ENCODE measurements at regions not wholly inside any gene's neighbourhood (a gene's known extent, or its start where the extent isn't known, plus 50 kb on each side); places are given as distances from the start of the nearest gene placed in this dataset.

GRCh38 chr4:85406185-85406584, 68.8 kb upstream of the ARHGAP24 start:
- DNase-seq: no peak

GRCh38 chr4:85407546-85407945, 67.4 kb upstream of the ARHGAP24 start:
- DNase-seq: no peak

- no peak for DNase-seq
These were observed 66.6 kb upstream of the ARHGAP24 start for GRCh38 chr4:85408301-85408700.

GRCh38 chr4:85409251-85409650, 65.7 kb upstream of the ARHGAP24 start:
- DNase-seq: no peak

DNA sequence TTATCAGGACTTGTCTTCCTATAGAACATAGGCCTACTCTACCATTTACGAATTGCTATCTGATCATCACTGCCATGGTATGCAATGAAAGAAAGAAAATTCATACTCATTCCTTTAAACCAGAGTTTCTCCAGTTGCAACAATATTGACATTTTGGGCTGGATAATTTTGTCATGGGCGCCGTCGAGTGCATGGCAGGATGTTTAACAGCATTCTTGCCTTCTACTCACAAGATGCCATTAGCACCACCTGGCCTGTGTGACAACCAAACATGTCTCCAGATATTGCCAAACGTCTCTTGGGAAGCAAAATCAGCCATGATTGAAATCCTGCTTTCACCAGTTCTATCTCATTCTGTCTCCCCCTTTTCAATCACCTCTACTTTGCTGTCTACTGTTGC, 63.6 kb upstream of the ARHGAP24 start:
- no peak for DNase-seq

GRCh38 chr4:85414972-85415371, 60.0 kb upstream of the ARHGAP24 start:
- DNase-seq: no peak

DNA sequence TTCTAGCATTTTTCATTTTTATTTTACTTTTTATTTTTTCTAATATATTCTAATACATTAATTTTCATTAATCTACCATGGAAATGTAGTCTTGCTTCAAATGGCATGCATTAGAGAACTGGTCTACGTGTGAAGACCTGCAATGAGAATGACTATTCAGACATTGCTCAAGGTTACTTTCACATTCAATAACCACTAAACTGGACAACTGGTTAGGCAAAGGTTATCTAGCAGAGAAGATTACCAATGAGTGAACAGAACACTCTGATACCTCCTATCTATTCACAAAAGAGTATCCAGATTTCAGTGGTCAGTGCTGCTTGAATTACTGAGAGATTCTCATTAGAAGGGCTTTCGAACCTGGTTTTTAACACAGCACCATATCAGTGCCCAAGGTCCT, 58.9 kb upstream of the ARHGAP24 start:
- DNase-seq: no peak

- DNase-seq: peak; percentile 74
These were observed 55.8 kb upstream of the ARHGAP24 start for GRCh38 chr4:85419103-85419502.

GRCh38 chr4:85420831-85421230, 54.1 kb upstream of the ARHGAP24 start:
- DNase-seq: no peak

- DNase-seq: no peak
These were observed 51.5 kb upstream of the ARHGAP24 start for GRCh38 chr4:85423431-85423830.

Data from NCI-H82 (cell line).